ENCODE measurements at regions not wholly inside any gene's neighbourhood (a gene's known extent, or its start where the extent isn't known, plus 50 kb on each side); places are given as distances from the start of the nearest gene placed in this dataset.

DNA sequence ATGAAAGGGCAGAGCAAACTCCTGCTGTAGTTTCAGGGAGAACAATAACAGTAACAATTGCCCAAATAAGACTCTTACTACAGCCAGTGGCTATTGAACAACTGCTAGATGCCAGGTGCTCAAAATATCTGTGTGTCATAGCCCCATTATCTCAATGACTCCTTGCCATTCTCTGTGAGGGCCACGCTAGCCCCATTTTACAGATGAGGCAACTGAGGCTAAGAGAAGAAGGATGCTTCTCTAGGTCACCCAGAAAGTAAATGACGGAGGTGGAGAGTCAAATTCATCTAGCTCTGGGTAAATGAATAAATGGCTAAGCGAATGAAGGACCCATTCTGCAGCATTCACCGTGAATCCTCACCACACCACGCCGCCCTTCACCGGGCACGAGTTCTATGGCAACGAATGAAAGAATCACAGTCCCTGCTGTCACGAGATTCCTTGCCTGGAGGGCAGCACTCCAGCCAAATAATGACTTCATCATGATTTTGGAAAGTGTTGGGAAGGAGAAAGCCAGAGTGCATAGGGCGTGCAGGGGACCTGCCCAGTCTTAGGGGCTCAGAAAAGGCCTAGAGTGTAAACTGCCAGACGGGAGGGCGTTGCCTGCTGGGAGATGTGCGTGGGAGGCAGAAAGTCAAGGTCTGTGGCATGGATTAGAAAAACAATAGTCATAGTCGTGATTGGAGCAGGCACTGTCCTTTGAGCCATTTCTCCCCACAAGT, 147.2 kb downstream of the C9orf50 start:
- FAIRE-seq: no peak
- H3K4me3 ChIP-seq (ENCODE audit: low read depth, low read length): no peak overlapping the region
- H3K36me3 ChIP-seq (ENCODE audit: control insufficient read depth, insufficient read depth, low read length): no peaks in the 10 kb centered on the region
- peak; percentile 35 for DNase-seq (ENCODE audit: low read depth)
- TF ChIP-seq, protein P1, sequence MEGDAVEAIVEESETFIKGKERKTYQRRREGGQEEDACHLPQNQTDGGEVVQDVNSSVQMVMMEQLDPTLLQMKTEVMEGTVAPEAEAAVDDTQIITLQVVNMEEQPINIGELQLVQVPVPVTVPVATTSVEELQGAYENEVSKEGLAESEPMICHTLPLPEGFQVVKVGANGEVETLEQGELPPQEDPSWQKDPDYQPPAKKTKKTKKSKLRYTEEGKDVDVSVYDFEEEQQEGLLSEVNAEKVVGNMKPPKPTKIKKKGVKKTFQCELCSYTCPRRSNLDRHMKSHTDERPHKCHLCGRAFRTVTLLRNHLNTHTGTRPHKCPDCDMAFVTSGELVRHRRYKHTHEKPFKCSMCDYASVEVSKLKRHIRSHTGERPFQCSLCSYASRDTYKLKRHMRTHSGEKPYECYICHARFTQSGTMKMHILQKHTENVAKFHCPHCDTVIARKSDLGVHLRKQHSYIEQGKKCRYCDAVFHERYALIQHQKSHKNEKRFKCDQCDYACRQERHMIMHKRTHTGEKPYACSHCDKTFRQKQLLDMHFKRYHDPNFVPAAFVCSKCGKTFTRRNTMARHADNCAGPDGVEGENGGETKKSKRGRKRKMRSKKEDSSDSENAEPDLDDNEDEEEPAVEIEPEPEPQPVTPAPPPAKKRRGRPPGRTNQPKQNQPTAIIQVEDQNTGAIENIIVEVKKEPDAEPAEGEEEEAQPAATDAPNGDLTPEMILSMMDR (IDR thresholded peaks at IDR 0.05; ENCODE audit: insufficient read depth, low read length, severe bottlenecking): no peak
- no peaks in the 10 kb centered on the region for H3K27me3 ChIP-seq (ENCODE audit: control insufficient read depth, insufficient read depth, low read length)

DNA sequence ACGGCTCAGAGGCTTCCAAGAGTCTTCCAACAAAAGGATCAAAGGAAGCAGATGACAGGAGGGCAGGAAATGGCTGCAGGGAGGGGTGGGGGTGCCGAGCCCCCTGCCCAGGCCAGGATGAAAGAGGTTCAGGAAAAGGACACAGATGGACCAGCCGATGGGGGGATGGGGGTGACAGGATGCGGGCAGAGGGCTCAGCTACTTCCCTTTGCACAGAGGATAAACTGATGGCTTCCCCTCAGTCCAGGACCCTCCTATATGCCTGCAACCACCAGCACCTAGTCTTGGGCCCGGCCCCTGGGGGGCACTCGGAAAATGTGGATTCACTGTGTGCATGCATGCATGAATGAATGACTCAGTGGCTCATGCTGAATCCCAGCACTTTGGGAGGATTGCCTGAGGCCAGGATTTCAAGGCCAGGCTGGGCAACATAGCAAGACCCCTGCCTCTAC, 148.2 kb downstream of the C9orf50 start:
- Histone ChIP-seq H3K36me3 (ENCODE audit: control insufficient read depth, insufficient read depth, low read length) (no peaks in the 10 kb centered on the region), H3K4me3 (ENCODE audit: low read depth, low read length) (no peak overlapping the region), H3K27me3 (ENCODE audit: control insufficient read depth, insufficient read depth, low read length) (no peaks in the 10 kb centered on the region)
- TF ChIP-seq, protein P1 (IDR thresholded peaks at IDR 0.05; ENCODE audit: insufficient read depth, low read length, severe bottlenecking): no peak
- FAIRE-seq (no peak), DNase-seq (ENCODE audit: low read depth) (no peak)

- Histone ChIP-seq H3K36me3 (ENCODE audit: control insufficient read depth, insufficient read depth, low read length) (no peaks in the 10 kb centered on the region), H3K27me3 (ENCODE audit: control insufficient read depth, insufficient read depth, low read length) (no peaks in the 10 kb centered on the region), H3K4me3 (ENCODE audit: low read depth, low read length) (no peak overlapping the region)
- FAIRE-seq: no peak
- TF ChIP-seq, protein P1 (IDR thresholded peaks at IDR 0.05; ENCODE audit: insufficient read depth, low read length, severe bottlenecking): no peak
- no peak for DNase-seq (ENCODE audit: low read depth)
Measured at GRCh38 chr9:129471201-129472019, 149.5 kb downstream of the C9orf50 start.

- H3K4me3 ChIP-seq (ENCODE audit: low read depth, low read length): no peak overlapping the region
- H3K27me3 ChIP-seq (ENCODE audit: control insufficient read depth, insufficient read depth, low read length): no peaks in the 10 kb centered on the region
- DNase-seq (ENCODE audit: low read depth) (no peak), FAIRE-seq (no peak)
- TF ChIP-seq, protein P1 (IDR thresholded peaks at IDR 0.05; ENCODE audit: insufficient read depth, low read length, severe bottlenecking): no peak
- no peaks in the 10 kb centered on the region for H3K36me3 ChIP-seq (ENCODE audit: control insufficient read depth, insufficient read depth, low read length)
Measured at GRCh38 chr9:129469988-129470316, 150.9 kb downstream of the C9orf50 start.

DNA sequence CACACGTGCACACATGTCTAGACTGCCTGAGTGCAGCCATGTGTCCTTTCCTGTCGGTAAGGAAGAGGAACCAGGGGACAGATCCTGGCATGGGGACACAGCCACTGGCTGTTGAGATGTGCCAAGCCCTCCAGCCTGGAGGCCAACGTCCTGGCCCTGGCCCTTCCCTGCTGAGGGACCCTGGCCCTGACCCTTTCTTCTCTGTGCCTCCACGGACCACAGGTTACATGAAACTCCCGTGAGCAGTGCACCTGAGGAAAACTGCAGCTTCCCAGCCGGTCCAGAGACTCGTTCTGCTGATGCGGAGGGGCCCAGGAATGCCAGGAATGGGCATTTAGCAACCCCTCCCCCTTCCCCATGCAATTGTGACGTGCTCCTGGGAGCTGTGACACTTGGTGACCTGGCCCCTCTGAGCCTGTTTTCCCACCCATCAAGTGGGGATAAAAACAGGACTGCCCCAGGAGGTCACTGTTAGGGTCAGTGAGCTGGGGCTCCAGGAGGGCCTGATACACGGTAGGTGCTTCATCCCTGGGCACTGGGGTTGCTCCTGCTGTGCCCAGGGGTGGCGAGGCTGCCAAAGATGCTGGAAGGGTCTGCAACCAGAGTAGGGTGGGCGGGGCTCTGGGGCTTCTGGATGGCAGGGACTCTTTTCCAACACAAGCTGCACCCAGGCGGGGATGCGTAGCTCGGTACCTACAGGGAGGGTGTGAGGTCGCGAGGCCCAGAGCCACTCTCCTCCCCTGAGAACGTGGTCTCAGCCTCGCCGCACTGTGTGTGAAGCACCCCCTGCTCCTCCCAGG, 151.5 kb downstream of the C9orf50 start:
- DNase-seq (ENCODE audit: low read depth) (no peak), FAIRE-seq (no peak)
- Histone ChIP-seq H3K36me3 (ENCODE audit: control insufficient read depth, insufficient read depth, low read length) (no peaks in the 10 kb centered on the region), H3K4me3 (ENCODE audit: low read depth, low read length) (no peak overlapping the region), H3K27me3 (ENCODE audit: control insufficient read depth, insufficient read depth, low read length) (no peaks in the 10 kb centered on the region)
- TF ChIP-seq, protein P1 (IDR thresholded peaks at IDR 0.05; ENCODE audit: insufficient read depth, low read length, severe bottlenecking): no peak
